Fibroblast of lung (primary cell): ENCODE measurements at regions not wholly inside any gene's neighbourhood (a gene's known extent, or its start where the extent isn't known, plus 50 kb on each side); places are given as distances from the start of the nearest gene placed in this dataset.

Experiments used
- CTCF ChIP-seq, 2 donors: IDR thresholded peaks in 1 of 2; conservative IDR thresholded peaks in 1 of 2; 1 replicate in 1 of 2; 2 replicates in 1 of 2; pipeline ENCODE4 v1.5.1; 2011 to 2012; ENCODE audit warnings: low read length in 2 of 2, control low read depth in 1 of 2, inconsistent platforms in 1 of 2, low read depth in 1 of 2, mild to moderate bottlenecking in 1 of 2
- EZH2 ChIP-seq: IDR thresholded peaks from 2 replicates; pipeline ENCODE4 v1.5.1; 2012; ENCODE audit warnings: low read length, control low read depth, mild to moderate bottlenecking; ENCODE audit errors: missing control alignments

- TF ChIP-seq CTCF (conservative IDR thresholded peaks at IDR 0.05 in 1 of 2, IDR thresholded peaks at IDR 0.05 in 1 of 2; ENCODE audit: low read depth in 1 of 2, low read length in 2 of 2) (no peak), EZH2 (no peak)
Measured at GRCh38 chr2:38433607-38433975, 56.5 kb upstream of the ATL2 start.
